Heart right ventricle (tissue), 16 donors: ENCODE measurements at regions not wholly inside any gene's neighbourhood (a gene's known extent, or its start where the extent isn't known, plus 50 kb on each side); places are given as distances from the start of the nearest gene placed in this dataset.

Source experiments
- ATAC-seq, 8 donors: fragments of 200-7000 bp; cut with Tn5 transposase; one replicate each; pipeline ENCODE4 v1.9.1; 2020; ENCODE audit warnings: mild to moderate bottlenecking in 8 of 8, moderate library complexity in 8 of 8, moderate number of reproducible peaks in 1 of 8
- DNase-seq, 2 donors: peaks; one replicate each; pipeline ENCODE4 v3.0.0-alpha.2; 2020
- H3K27ac ChIP-seq, 10 donors: fragments of 200-600 bp; sonication (generic) in 2 of 10; one replicate each; pipeline versions ENCODE4 v1.5.0 to v1.8.0; 2020 to 2022; ENCODE audit warnings: mild to moderate bottlenecking in 3 of 10
- H3K27me3 ChIP-seq, 7 donors: fragments of 200-600 bp; one replicate each; pipeline ENCODE4 v1.8.0; 2021 to 2022; ENCODE audit warnings: mild to moderate bottlenecking in 2 of 7
- H3K36me3 ChIP-seq, 9 donors: fragments of 200-600 bp; sonication (generic) in 1 of 9; one replicate each; pipeline versions ENCODE4 v1.5.0 to v1.8.0; 2020 to 2022; ENCODE audit warnings: mild to moderate bottlenecking in 2 of 9
- H3K4me1 ChIP-seq, 9 donors: fragments of 200-600 bp; sonication (generic) in 1 of 9; one replicate each; pipeline versions ENCODE4 v1.5.0 to v1.8.0; 2020 to 2022; ENCODE audit warnings: mild to moderate bottlenecking in 4 of 9
- H3K4me3 ChIP-seq, 10 donors: fragments of 200-600 bp; sonication (generic) in 2 of 10; one replicate each; pipeline versions ENCODE4 v1.5.0 to v1.8.0; 2020 to 2022; ENCODE audit warnings: mild to moderate bottlenecking in 7 of 10, moderate library complexity in 2 of 10
- H3K9me3 ChIP-seq, 11 donors: fragments of 200-600 bp in 10 of 11; sonication (generic) in 2 of 11; one replicate each; pipeline versions ENCODE4 v1.5.0 to v1.8.0; 2013 to 2022; ENCODE audit warnings: mild to moderate bottlenecking in 2 of 11, control low read depth in 1 of 11, moderate library complexity in 1 of 11
- WGBS, 2 donors: extraction: QIAGEN DNeasy Blood & Tissue Kit; methylation state at CpG; one replicate each; pipeline ENCODE4 v1.1.7; 2013; ENCODE audit warnings: inconsistent platforms in 1 of 2; 5-methylcytosine and 5-hydroxymethylcytosine counted together
- intact Hi-C, 10 donors: fragments of 100-400 bp; cut with DNase I; formaldehyde crosslinking; loops; one replicate each; pipeline versions ENCODE4 v1.11.1 to v1.14.2; 2022
- TF ChIP-seq, protein P1 (sequence below), 9 donors: fragments of 200-600 bp; sonication (generic) in 2 of 9; IDR thresholded peaks; one replicate each; pipeline versions ENCODE4 v1.5.0 to v1.8.0; 2021 to 2022; ENCODE audit warnings: antibody characterized with exemption in 9 of 9, mild to moderate bottlenecking in 5 of 9, moderate library complexity in 1 of 9
- donor health status: Arrhythmogenic right ventricular cardiomyopathy.
- donor health status: ischemic (EF 13 %, LVEDD 7.1; RV severe dilation, severe dysfunction).
- donor health status: healthy with polysubstance abuse.
- donor health status: DM: no; HTN: yes; CAD: no.
- donor health status: DM: no; HTN: no; CAD: no.
- donor health status: ischemic (EF 25% LVEDD 6.9; RV normal size, moderate dysfunction).
- donor health status: ischemic (EF 25% LVEDD 5.7; RV mildly dilated, moderate dysfunction).
- donor health status: healthy.
- donor health status: DM: yes; HTN: yes; CAD: no.
- donor health status: Ischemic cardiomyopathy.
- donor health status: ischemic (EF 35%, LVEDD 5.7; RV mildly dilated, moderate dysfunction).
- donor health status: nonischemic (EF 11% LVEDD 7.7; RV severe dilation, severe dysfunction).
- donor health status: DM: yes; HTN: yes; CAD: no.
- donor health status: PGD.
- donor health status: ischemic (EF 29% LVEDD 5.4; RV normal size, mild dysfunction).
- donor health status: nonischemic (EF 23%, LVEDD 6.1; RV moderate dilation, normal function).

GRCh38 chr22:22129387-22129786 is 115.2 kb upstream of the VPREB1 start:
- H3K27me3 ChIP-seq: peaks cover 0 to 11% (median 5%) of the 10 kb centered on the region in 7 donors
- intact Hi-C loops: no loop called here
- H3K27ac ChIP-seq: no peak overlapping the region
- H3K9me3 ChIP-seq: no peaks in the 10 kb centered on the region
- ATAC-seq (no peak), DNase-seq (no peak)
- H3K4me3 ChIP-seq: no peak overlapping the region
- no peaks in the 10 kb centered on the region for H3K4me1 ChIP-seq
- 73 to 76% methylated on average over 3 of the region's 3 CpGs for WGBS, 2 donors
- no peaks in the 10 kb centered on the region for H3K36me3 ChIP-seq
- TF ChIP-seq, protein P1, sequence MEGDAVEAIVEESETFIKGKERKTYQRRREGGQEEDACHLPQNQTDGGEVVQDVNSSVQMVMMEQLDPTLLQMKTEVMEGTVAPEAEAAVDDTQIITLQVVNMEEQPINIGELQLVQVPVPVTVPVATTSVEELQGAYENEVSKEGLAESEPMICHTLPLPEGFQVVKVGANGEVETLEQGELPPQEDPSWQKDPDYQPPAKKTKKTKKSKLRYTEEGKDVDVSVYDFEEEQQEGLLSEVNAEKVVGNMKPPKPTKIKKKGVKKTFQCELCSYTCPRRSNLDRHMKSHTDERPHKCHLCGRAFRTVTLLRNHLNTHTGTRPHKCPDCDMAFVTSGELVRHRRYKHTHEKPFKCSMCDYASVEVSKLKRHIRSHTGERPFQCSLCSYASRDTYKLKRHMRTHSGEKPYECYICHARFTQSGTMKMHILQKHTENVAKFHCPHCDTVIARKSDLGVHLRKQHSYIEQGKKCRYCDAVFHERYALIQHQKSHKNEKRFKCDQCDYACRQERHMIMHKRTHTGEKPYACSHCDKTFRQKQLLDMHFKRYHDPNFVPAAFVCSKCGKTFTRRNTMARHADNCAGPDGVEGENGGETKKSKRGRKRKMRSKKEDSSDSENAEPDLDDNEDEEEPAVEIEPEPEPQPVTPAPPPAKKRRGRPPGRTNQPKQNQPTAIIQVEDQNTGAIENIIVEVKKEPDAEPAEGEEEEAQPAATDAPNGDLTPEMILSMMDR (IDR thresholded peaks at IDR 0.05): no peak

DNA sequence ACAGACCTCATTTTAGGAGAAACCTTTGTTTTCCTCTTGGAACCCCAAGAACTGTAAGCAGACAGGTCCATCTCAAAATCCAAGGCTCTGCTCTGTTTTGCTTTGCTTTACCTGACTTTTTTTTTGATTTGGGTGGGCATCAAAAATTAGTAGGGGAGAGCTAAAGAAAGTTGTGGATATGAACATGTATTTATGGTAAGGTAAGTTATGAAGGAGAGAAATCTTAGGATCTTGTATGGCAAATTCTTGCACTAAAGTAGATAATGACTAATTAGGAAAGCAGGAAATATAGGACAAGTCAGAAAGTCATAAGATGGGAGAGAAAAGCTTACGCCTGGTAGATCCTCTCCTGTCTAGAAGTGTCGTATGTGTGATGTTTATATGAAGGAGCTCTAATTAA is 116.1 kb upstream of the VPREB1 start:
- TF ChIP-seq, protein P1 (IDR thresholded peaks at IDR 0.05): no peak
- intact Hi-C loops: no loop called here
- ATAC-seq (no peak), DNase-seq (no peak)
- 80 to 84% methylated on average over 2 of the region's 2 CpGs for WGBS, 2 donors
- no peak overlapping the region for H3K27ac ChIP-seq
- H3K4me1 ChIP-seq: no peaks in the 10 kb centered on the region
- H3K36me3 ChIP-seq: no peaks in the 10 kb centered on the region
- H3K27me3 ChIP-seq: peaks cover 0 to 20% (median 11%) of the 10 kb centered on the region in 7 donors
- H3K4me3 ChIP-seq: no peak overlapping the region
- H3K9me3 ChIP-seq: no peaks in the 10 kb centered on the region

- intact Hi-C loops: no loop called here
- ATAC-seq: no peak
- TF ChIP-seq, protein P1 (IDR thresholded peaks at IDR 0.05): no peak
These were observed 117.5 kb upstream of the VPREB1 start for GRCh38 chr22:22127100-22127499.

GRCh38 chr22:22125579-22126468 is 118.8 kb upstream of the VPREB1 start:
- ATAC-seq (no peak), DNase-seq (no peak)
- no peaks in the 10 kb centered on the region for H3K4me1 ChIP-seq
- H3K27ac ChIP-seq: no peak overlapping the region
- intact Hi-C loops: no loop called here
- H3K36me3 ChIP-seq: no peaks in the 10 kb centered on the region
- H3K4me3 ChIP-seq: no peak overlapping the region
- H3K9me3 ChIP-seq: no peaks in the 10 kb centered on the region
- WGBS, 2 donors: 83 to 86% methylated on average over 24 of the region's 24 CpGs
- peaks cover 0 to 28% (median 9%) of the 10 kb centered on the region in 7 donors for H3K27me3 ChIP-seq
- TF ChIP-seq, protein P1 (IDR thresholded peaks at IDR 0.05): no peak

More at GRCh38 chr22:22127100-22127499, 117.5 kb upstream of the VPREB1 start:
- Histone ChIP-seq H3K36me3 (no peaks in the 10 kb centered on the region), H3K4me1 (no peaks in the 10 kb centered on the region), H3K4me3 (no peak overlapping the region), H3K9me3 (no peaks in the 10 kb centered on the region), H3K27me3 (peaks cover 0 to 26% (median 3%) of the 10 kb centered on the region in 7 donors), H3K27ac (no peak overlapping the region)
- DNase-seq: no peak
- 87% methylated on average over 5 of the region's 5 CpGs for WGBS, 2 donors
